ENCODE measurements at regions not wholly inside any gene's neighbourhood (a gene's known extent, or its start where the extent isn't known, plus 50 kb on each side); places are given as distances from the start of the nearest gene placed in this dataset.
"Not testable (repeated sequence)": the region's sequence is repeated elsewhere in the genome, so short reads cannot be mapped to it uniquely, and the experiment has no call there.

GRCh38 chr14:105751291-105751751, 224.9 kb downstream of the TMEM121 start:
- not testable (repeated sequence) for DNase-seq (ENCODE audit: low read depth in 2 of 2)

GRCh38 chr14:105752420-105752819, 226.0 kb downstream of the TMEM121 start:
- DNase-seq (ENCODE audit: low read depth in 2 of 2): not testable (repeated sequence)

DNA sequence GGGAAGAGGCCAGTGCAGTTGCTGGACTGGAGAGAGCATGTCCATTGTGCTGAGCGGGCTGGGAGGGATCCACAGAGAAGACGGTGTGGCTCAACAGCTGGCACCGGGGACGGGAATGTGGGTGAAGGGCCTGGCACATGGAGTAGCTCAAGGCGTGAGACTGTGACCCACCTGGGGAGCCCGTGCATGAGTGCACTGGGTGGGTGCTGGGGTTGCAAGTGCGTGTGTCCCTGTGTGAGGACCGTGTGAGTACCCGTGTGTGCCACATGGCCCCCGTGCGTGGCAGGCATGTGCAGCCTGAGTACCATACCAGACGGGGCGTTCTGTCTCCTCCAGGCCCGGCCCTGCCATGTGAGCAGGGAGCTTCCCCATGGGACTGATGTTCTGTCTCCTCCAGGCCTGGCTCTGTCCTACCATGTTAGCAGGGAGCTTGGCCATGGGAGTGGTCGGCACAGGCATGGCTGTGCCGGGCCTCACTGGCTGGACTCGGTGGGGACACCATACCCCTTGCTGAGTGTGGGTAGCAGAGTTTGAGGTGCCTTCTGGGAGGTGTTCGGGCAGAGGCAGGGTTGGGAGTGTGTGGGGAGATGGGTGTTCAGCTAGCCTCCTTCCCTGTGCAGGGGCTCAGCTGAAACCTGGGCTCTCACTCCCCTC, 234.4 kb downstream of the TMEM121 start:
- no peak for DNase-seq (ENCODE audit: low read depth in 2 of 2)

- not testable (repeated sequence) for DNase-seq (ENCODE audit: low read depth in 2 of 2)
These were observed 235.0 kb downstream of the TMEM121 start for GRCh38 chr14:105761345-105761740.

GRCh38 chr14:105761842-105762241, 235.5 kb downstream of the TMEM121 start:
- DNase-seq (ENCODE audit: low read depth in 2 of 2): no peak

DNA sequence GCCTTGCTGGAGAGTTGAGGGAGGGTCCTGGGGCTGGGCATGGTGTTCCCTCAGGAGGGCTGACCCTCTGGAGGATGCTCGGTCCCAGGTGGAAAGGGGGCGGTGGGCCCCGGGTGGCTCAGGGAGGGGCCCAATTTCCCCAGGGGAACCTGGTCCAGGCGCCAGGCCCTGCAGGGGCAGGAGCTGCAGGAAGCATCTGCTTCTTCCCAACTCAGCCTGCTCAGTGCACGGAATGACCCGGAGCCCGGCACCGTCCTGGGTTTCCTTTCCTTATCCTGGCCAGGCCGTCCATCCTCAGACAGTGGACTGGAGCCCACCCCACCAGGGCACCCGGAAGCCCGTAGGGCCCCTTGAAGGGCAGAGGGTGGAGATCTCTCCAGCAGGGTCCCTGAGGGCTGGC, 235.9 kb downstream of the TMEM121 start:
- not testable (repeated sequence) for DNase-seq (ENCODE audit: low read depth in 2 of 2)

GRCh38 chr14:105764254-105764901, 238.0 kb downstream of the TMEM121 start:
- DNase-seq (ENCODE audit: low read depth in 2 of 2): not testable (repeated sequence)

GRCh38 chr14:105765072-105765825, 238.9 kb downstream of the TMEM121 start:
- not testable (repeated sequence) for DNase-seq (ENCODE audit: low read depth in 2 of 2)

DNA sequence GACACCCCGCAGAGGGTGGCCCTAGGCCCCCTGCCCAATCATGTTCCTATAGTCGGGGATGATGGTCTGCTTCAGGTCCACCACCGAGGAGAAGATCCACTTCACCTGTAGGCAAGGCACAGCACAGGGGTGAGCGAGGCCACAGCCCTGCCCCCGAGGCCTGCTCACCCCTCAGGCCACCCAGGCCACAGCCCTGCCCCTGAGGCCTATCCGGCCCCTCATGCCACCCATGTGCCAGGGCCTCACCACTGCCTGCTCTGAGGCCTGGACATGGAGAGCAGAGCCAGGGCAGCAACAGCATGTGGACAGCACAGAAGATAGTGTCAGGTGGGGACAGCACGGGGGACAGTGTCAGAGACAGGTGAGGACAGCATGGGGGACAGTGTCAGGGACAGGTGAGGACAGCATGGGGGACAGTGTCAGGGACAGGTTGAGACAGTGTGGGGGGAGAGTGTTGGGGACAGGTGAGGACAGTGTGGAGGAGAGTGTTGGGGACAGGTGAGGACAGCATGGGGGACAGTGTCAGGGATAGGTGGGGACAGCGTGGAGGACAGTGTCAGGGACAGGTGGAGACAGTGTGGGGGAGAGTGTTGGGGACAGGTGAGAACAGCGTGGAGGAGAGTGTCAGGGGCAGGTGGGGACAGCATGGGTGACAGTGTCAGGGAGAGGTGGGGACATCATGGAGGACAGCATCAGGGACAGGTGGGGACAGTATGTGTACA, 239.7 kb downstream of the TMEM121 start:
- no peak for DNase-seq (ENCODE audit: low read depth in 2 of 2)

DNA sequence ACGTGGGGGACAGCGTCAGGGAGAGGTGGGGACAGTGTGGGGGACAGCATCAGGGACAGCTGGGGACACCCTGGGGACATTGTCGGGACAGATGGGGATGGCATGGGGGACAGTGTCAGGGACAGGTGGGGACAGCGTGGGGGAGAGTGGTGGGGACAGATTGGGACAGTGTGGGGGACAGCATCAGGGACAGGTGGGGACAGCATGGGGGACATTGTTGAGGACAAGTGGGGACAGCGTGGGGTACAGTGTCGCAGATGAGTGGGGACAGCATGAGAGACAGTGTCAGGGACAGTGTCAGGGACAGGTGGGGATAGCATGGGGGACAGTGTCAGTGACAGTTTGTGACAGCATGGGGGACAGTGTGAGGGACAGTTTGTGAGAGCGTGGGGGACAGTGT, 240.9 kb downstream of the TMEM121 start:
- DNase-seq (ENCODE audit: low read depth in 2 of 2): no peak

DNA sequence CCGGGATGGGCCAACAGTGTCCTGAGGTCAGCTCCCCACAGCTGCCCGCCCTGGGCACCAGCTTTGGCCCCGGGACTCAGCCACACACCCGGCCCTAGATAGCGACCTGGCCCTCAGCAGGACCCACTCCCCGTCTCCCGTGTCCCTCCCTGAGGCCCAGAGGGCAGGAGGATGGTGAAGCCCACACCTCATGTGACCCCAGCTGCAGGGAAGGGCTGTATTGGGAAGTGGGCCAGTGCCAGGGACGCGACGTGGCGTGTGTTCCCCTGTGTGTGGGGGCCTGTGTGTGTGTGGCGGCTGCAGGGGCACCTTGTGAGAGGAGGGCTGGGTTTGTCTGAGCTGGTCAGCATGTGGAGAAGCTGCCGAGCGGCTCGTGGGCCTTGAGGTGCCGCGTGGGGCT, 241.7 kb downstream of the TMEM121 start:
- DNase-seq (ENCODE audit: low read depth in 2 of 2): not testable (repeated sequence)

GRCh38 chr14:105769061-105769730, 242.8 kb downstream of the TMEM121 start:
- not testable (repeated sequence) for DNase-seq (ENCODE audit: low read depth in 2 of 2)

- not testable (repeated sequence) for DNase-seq (ENCODE audit: low read depth in 2 of 2)
These were observed 244.3 kb downstream of the TMEM121 start for GRCh38 chr14:105770619-105771216.

GRCh38 chr14:105771261-105772226, 245.2 kb downstream of the TMEM121 start:
- DNase-seq (ENCODE audit: low read depth in 2 of 2): not testable (repeated sequence)

- not testable (repeated sequence) for DNase-seq (ENCODE audit: low read depth in 2 of 2)
These were observed 246.4 kb downstream of the TMEM121 start for GRCh38 chr14:105772710-105773250.

DNA sequence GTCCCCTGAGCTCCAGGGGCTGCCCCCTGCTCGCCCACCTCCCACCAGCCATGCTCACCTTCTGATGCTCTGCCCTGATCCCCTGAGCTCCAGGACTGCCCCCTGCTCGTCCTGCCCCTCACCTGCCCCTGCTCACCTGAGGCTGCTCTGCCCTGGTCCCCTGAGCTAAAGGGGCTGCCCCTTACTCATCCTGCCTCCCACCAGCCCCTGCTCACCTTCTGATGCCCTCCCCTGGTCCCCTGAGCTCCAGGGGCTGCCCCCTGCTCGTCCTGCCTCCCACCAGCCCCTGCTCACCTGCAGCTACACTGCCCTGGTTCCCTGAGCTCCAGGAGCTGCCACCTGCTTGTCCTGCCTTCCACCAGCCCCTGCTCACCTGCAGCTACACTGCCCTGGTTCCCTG, 247.2 kb downstream of the TMEM121 start:
- DNase-seq (ENCODE audit: low read depth in 2 of 2): no peak

- no peak for DNase-seq (ENCODE audit: low read depth in 2 of 2)
These were observed 247.6 kb downstream of the TMEM121 start for GRCh38 chr14:105774001-105774400.

- DNase-seq (ENCODE audit: low read depth in 2 of 2): not testable (repeated sequence)
These were observed 248.4 kb downstream of the TMEM121 start for GRCh38 chr14:105774585-105775348.
